WTC11 (cell line): ENCODE measurements at regions not wholly inside any gene's neighbourhood (a gene's known extent, or its start where the extent isn't known, plus 50 kb on each side); places are given as distances from the start of the nearest gene placed in this dataset.

ENCODE experiments used
- ATF2 ChIP-seq: sonication (generic); formaldehyde crosslinking; IDR thresholded peaks from 2 replicates; pipeline ENCODE4 v1.8.1; 2022; ENCODE audit warnings: low read depth, missing genetic modification reagents, borderline replicate concordance
- CREB1 ChIP-seq: sonication (generic); formaldehyde crosslinking; IDR thresholded peaks from 2 replicates; pipeline ENCODE4 v1.8.0; 2023; ENCODE audit warnings: mild to moderate bottlenecking, missing genetic modification reagents
- CTCF ChIP-seq: fragments of 200-600 bp; IDR thresholded peaks from 2 replicates; pipeline ENCODE4 v1.8.0; 2022; ENCODE audit warnings: antibody characterized with exemption
- E2F4 ChIP-seq: sonication (generic); formaldehyde crosslinking; IDR thresholded peaks from 2 replicates; pipeline ENCODE4 v1.8.1; 2022; ENCODE audit warnings: low read depth, mild to moderate bottlenecking, moderate library complexity, missing genetic modification reagents, borderline replicate concordance
- ELF4 ChIP-seq: sonication (generic); formaldehyde crosslinking; IDR thresholded peaks from 2 replicates; pipeline ENCODE4 v1.8.1; 2022; ENCODE audit warnings: low read depth, mild to moderate bottlenecking, moderate library complexity, missing genetic modification reagents
- FOXP1 ChIP-seq: sonication (generic); formaldehyde crosslinking; IDR thresholded peaks from 2 replicates; pipeline ENCODE4 v1.8.0; 2022; ENCODE audit warnings: missing genetic modification reagents, mild to moderate bottlenecking, moderate library complexity, borderline replicate concordance
- MAX ChIP-seq: sonication (generic); formaldehyde crosslinking; IDR thresholded peaks from 2 replicates; pipeline ENCODE4 v1.8.0; 2022; ENCODE audit warnings: mild to moderate bottlenecking, missing genetic modification reagents
- NR2C2 ChIP-seq: sonication (generic); formaldehyde crosslinking; IDR thresholded peaks from 2 replicates; pipeline ENCODE4 v1.8.0; 2022; ENCODE audit warnings: mild to moderate bottlenecking, missing genetic modification reagents
- USF2 ChIP-seq: sonication (generic); formaldehyde crosslinking; IDR thresholded peaks from 2 replicates; pipeline ENCODE4 v1.8.1; 2023; ENCODE audit warnings: mild to moderate bottlenecking, missing genetic modification reagents, moderate library complexity
- ZNF138 ChIP-seq: sonication (generic); formaldehyde crosslinking; conservative IDR thresholded peaks from 2 replicates; pipeline ENCODE4 v1.8.1; 2022; ENCODE audit warnings: mild to moderate bottlenecking, moderate library complexity, missing genetic modification reagents
- ZNF232 ChIP-seq: sonication (generic); formaldehyde crosslinking; IDR thresholded peaks from 2 replicates; pipeline ENCODE4 v1.8.0; 2022; ENCODE audit warnings: mild to moderate bottlenecking, missing genetic modification reagents
- ZNF317 ChIP-seq: sonication (generic); formaldehyde crosslinking; IDR thresholded peaks from 2 replicates; pipeline ENCODE4 v1.8.1; 2023; ENCODE audit warnings: low read depth, mild to moderate bottlenecking, moderate library complexity, missing genetic modification reagents, borderline replicate concordance
- ZNF512 ChIP-seq: sonication (generic); formaldehyde crosslinking; IDR thresholded peaks from 2 replicates; pipeline ENCODE4 v1.8.1; 2022; ENCODE audit warnings: missing genetic modification reagents, borderline replicate concordance

GRCh38 chr6:105850261-105851112, 235.6 kb upstream of the PRDM1 start:
- no peak for TF ChIP-seq CTCF
- TF ChIP-seq FOXP1 (CRISPR knock-in tag) = no peak
- TF ChIP-seq ZNF512 (CRISPR knock-in tag) = no peak
- TF ChIP-seq E2F4 = no peak
- TF ChIP-seq ELF4 (CRISPR knock-in tag) = no peak
- TF ChIP-seq ZNF138 = no peak
- TF ChIP-seq ZNF232 (CRISPR knock-in tag) = no peak
- no peak for TF ChIP-seq CREB1 (CRISPR knock-in tag)
- TF ChIP-seq ZNF317 = no peak
- no peak for TF ChIP-seq USF2 (CRISPR knock-in tag)
- no peak for TF ChIP-seq MAX (CRISPR knock-in tag)
- no peak for TF ChIP-seq ATF2 (CRISPR knock-in tag)
- TF ChIP-seq NR2C2 (CRISPR knock-in tag) = no peak
